C4-2B (cell line): ENCODE measurements at regions not wholly inside any gene's neighbourhood (a gene's known extent, or its start where the extent isn't known, plus 50 kb on each side); places are given as distances from the start of the nearest gene placed in this dataset.

Experiments used
- CTCF ChIP-seq: fragments of 450-650 bp; conservative IDR thresholded peaks from 2 replicates; pipeline ENCODE4 v1.5.1; 2017; ENCODE audit warnings: mild to moderate bottlenecking
- ZFX ChIP-seq: fragments of 450-650 bp; IDR thresholded peaks from 2 replicates; pipeline ENCODE4 v1.6.1; 2017

- TF ChIP-seq CTCF (no peak), ZFX (no peak)
Observed at GRCh38 chr22:22084089-22084711, 101.6 kb upstream of the TOP3B start.
